ENCODE measurements at regions not wholly inside any gene's neighbourhood (a gene's known extent, or its start where the extent isn't known, plus 50 kb on each side); places are given as distances from the start of the nearest gene placed in this dataset.

- no peak for DNase-seq
These were observed 375.2 kb upstream of the IRX2 start for GRCh38 chr5:3126639-3127038.

DNA sequence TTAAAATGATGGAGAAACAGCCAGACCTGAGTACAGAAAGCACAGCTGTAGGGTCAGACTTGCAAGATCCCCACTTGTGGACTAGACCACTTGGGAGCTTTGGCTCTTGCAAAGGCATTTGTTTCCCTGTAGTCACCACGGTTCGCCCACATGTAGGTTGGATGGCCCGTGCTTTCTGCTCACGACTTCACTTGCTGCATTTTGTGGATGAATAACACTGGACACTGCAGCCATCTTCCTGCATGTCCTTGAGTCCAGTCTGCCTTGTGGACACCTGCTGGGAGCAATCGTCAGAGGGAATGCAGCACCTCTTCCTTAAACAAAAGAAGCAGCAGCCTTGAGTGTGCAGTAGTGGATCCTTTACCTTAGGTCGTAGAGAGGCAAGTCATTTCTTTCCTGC lies 372.9 kb upstream of the IRX2 start:
- no peak for DNase-seq

GRCh38 chr5:3123763-3124157 lies 372.3 kb upstream of the IRX2 start:
- no peak for DNase-seq

DNA sequence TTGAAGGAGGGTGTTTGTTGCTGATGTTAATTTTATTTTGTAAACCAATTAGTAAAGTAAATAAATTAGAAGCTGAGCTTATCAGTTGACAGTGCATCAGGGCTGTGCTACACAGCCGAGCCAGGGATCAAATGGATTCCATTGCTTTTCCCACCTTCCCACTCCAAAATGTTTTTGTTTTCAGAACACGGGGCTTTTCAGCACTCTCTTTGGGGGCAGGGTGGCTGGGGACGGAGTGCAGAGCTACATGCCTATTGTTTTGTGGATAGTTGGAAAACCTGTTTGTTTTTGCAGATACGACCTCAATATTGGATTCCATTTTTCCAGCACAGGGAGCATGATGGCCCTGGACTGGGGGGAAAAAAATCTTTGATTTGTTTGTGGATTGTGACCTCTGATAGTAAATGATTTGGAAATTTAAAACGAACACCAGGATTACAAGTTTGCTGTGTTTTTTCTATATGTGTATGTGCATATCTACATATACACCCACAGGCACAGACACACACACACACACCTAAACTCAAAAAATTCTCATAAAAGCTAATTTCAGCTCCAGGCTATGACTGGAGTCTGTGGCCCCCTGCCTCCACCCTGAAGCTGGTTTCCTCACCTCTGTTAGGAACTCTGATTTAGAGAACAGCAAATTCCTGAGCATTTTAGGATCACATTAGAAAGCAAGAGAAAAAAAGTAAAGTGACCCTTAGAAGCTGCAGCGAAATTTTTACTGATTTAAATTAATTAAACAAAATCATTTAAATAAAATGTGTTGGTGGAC lies 371.7 kb upstream of the IRX2 start:
- no peak for DNase-seq

DNA sequence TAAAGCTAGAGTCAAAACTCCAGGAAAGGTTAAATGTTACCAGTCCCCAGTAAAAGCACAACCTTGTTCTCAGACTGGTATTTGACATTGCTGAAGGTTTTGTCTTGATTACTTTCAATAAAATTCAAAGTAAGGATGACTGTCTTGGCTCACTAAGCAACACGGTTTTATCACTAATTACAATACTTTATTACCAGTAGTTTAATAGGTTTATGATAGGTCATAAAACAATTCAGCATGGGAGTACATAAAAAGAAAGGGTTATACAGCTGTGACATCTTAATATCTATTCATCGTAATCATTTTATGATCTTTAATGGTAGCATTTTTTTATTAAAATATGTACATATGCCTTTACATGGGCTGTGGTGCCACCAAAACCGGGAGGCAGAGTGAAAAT lies 370.7 kb upstream of the IRX2 start:
- no peak for DNase-seq

DNA sequence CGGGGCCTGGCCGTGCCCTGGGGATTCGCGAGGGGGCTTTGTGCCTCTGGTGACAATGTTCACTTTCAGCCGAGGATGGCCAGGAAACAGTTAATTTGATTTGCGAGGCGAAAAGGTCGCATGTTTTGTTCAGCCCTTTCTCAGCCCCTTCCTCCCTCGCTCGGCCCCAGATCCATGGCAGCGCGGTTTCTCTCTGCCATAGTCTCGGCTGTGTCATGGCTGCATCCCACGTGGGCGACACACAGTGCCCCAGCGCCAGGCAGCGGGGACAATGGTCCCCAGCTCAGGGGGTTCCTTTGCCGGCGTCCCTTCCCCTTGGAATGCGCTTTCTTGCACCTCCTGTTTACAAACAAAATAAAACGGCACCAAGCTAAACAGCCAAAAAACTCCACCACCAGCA lies 370.3 kb upstream of the IRX2 start:
- no peak for DNase-seq

DNA sequence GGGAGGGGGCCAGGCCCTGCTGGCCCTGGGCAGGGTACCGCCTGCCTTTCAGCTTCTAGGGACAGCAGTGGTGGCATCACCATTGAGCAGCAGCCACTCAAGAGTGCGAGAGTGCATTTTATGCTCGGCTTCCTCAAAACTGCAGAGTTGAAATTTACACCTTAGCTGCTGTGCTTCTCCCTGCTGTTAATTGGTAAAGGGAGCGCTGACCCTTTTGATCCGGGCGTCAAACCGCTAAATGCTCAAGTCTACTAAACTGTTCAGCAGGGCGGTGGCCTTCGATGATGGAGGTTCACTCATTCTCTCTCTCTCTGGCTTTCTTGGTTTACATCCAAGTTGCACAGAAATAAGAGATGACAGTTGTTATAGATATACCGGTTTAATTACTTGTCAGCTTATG lies 368.6 kb upstream of the IRX2 start:
- DNase-seq = peak; percentile 36 to 77

- no peak for DNase-seq
These were observed 368.0 kb upstream of the IRX2 start for GRCh38 chr5:3119435-3119834.

- no peak for DNase-seq
These were observed 366.9 kb upstream of the IRX2 start for GRCh38 chr5:3118340-3118739.

DNA sequence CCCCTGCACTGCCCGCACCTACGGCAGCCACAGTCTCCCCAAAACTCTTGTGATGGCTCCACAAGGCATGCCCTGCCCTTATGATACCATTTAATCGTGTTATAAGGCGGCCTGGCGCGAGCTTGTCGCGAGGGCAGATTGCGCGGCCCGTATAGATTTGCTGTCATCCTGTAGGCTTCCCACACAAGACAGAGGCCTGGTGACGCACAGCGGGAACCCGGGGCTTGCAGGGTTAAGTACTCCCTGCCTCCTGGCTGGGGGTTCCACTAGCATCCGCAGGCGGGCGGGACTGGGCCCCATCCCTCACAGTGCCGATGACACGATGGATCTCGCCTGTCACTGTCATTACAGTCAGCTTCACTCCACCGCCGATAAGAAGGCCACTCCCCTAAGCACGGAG lies 364.9 kb upstream of the IRX2 start:
- no peak for DNase-seq

DNA sequence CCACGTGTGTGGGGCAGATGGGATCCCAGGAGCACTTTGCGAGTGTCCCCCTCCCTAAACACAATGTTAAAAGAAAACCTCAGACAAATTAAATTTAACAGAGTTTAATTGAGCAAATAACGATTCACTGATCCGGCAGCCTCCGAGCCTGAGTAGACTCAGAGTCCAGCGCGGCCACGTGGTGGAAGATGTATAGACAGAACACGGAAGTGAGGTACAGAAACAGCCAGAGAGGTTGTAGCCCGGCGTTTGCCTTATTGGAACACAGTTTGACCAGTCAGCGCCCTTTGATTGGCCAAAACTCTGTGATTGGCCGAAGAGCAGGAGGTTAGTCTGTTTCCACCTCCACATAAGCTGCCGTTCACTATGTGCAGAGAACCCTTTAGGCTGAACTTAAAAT lies 363.0 kb upstream of the IRX2 start:
- no peak for DNase-seq

DNA sequence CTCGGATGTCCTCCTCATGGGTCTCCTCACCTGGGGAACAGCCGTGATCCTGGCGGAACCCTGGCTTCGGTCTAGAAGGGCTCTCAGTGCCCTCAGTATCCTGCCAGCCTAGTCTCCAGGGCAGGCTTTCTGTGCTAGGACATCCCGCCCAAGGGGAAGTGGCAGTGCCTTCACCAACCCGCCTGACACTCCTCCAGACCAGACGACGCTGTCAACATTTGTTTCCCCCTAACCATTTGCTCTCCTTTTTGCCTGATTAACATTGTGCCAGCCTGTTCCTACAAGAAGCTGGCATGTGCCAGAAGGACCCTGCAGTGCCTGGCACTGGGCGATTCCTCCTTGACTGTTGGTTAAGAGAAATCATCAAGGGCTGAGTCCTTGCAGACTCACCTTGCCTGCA lies 358.9 kb upstream of the IRX2 start:
- no peak for DNase-seq

DNA sequence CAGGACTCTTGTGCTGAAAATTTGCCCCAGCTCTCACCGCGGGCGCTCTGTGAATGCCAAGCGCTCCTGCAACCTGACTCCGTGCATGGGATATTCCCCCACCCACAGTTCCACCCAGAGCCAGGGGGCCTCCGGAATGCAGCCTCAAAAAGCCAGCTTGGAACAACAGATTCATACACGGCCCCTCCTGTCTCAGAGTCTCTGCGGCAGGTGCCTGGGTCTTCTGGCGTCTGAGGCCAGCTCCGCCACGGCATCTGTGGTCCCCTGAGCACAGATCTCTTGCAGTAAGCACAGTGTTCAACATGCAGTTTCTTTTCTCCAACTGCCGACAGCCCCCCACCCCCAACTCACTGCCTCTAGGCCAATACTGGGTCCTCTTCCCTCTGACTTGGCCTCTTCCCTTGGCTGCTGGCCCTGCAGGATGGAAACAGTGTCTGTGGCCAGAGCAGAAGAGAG lies 355.7 kb upstream of the IRX2 start:
- DNase-seq = peak in 1 of 2 experiments; percentile 16

DNA sequence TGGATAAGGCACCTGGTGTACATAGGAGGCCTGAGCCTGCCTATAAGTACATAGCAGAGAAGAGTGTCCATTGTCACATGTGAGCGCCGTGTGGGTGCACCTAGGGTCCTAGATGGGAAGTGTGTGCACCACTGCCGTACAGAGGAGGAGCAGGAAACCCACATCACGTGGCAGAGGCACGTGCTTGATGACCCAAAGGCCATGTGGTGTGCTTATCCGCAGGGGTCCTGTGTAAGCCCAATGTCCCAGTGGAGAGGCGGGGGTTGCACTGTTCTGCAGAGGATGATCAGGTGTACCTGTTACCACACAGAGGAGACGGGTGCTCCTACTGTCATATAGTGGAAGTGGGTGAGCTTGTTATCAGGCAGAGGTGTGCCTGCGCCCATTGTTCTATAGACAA lies 354.1 kb upstream of the IRX2 start:
- DNase-seq = no peak

GRCh38 chr5:3105172-3105571 lies 353.7 kb upstream of the IRX2 start:
- no peak for DNase-seq

DNA sequence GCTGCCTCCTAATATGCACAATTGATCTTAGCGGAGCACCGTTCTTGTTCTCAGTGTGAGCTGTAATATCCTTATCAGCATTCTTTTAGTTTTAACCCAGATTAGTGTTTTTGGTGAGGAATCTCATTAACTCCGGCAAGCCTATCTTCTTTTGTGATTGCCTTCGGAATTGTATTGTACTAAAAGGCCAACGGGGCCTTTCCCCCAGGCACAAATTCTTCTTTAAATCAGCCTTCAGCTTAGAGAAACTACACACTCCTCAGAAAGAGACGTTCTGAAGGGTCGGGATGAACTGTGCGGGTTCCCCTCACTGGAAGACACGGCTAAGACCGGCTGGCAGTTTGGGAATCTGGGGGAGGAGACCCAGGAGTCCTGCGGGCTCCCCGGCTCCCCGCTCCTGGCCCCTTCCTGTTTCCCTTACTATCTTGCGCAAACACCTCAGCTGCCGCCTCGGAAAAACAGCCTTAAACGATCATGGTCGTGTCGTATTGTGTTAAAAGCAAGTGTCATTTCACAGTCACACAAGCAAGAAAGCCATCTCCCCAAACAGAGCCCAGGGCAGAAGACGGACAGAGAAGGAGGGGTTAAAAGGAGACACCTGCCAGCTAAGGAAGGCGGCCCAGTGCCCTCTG lies 353.1 kb upstream of the IRX2 start:
- no peak for DNase-seq

DNA sequence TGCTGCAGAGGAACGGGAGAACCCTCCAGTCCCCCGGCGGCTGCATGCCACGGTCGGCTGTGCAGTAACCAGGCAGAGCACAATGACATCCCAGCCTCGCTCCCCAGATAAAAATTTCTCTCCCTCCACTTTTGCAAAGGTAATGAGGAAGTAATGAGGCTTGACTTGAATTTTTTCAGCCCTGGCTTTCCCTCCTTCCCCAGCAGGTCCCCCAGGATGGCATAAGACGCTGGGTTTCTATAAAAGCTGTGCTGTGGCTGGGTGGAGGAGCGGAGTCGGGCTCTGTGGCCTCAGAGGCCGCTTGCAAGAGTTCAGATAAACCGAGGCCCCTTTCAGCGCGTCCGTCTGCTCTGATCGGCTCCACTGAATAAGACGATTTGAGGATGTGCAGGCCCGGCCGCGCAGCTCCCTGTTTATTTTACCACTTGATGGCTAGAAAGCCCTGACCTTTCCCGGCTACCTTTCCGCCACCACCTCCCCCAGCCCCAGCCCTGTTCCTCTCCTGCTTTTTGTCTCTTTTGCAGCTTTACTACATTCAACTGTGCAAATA lies 351.9 kb upstream of the IRX2 start:
- no peak for DNase-seq

DNA sequence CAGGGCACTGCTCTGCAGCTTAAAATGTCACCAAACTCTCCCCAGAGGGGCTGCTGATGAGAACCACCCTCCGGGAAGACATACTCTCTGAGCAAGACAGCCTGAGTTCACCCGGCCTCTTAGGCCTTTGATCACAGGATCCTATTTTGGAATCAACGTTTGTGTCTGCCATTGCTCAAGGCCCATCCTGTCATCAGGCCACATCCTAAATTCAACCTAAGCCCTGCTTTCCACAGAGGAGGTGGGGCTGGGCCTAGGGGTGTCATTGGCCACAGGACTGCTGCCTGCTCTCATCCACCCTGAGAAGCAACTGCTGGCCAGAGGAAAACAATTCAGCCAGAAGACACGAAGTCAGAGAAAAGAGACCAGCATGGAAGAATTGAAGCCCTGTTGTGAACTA lies 351.1 kb upstream of the IRX2 start:
- no peak for DNase-seq

- no peak for DNase-seq
These were observed 350.1 kb upstream of the IRX2 start for GRCh38 chr5:3101561-3101960.

- DNase-seq = no peak
These were observed 349.6 kb upstream of the IRX2 start for GRCh38 chr5:3100921-3101551.

DNA sequence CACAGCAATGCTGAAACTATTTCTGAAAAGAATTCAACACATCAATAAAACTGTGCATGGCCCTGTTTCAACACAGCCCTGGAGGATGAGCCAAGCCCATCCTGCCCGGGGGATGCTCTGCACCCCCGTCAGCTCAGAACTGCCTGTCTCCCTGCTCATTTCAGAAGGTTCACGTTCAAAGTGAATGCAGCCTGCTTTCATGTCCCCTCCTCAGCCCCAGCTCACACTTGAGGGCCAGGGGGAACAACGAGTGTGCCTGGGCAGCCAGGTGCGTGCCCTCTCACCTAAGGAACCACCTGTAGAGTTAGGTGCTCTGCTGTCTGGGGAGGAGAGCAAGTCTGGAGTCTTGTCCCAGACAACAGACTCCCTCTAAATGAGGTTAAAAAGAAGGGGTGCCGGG lies 348.5 kb upstream of the IRX2 start:
- DNase-seq = no peak

DNA sequence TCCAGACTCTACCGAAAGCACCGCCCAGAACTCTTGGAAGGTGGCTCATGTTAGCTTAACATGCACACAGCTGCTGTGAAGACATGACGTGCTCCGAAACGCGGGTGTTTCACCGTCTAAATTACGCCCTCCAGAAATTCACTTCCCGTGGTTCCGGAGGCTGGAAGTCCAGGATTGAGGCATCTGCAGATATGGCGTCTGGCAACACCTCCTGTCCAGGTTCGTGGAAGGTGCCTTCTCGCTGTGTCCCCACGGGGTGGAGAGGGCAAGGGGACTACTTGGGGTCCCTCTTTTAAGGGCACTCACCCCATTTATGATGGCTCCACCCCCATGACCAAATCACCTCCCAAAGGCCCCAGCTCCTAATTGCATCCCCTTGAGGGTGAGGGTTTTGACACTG lies 348.0 kb upstream of the IRX2 start:
- DNase-seq = no peak

DNA sequence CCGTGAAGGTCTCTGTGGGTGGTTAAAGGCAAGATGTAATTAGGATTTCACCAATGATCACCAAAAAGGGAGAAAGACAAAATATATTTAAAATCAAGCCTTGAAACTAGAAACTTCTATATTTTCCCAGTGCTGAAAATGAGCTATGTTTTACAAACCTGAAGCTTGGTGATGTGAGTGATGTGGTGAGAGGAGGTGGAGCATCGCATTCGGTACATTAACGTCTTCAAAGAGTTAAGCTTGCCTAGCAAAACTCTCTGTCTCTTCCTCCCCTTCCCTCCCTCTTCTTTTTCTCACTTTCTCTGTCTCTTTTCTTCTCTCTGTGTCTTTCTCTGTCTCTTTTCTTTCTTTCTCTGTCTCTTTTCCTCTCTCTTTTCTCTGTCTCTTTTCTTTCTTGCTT lies 347.3 kb upstream of the IRX2 start:
- DNase-seq = no peak

- peak; percentile 10 to 43 for DNase-seq
These were observed 341.2 kb upstream of the IRX2 start for GRCh38 chr5:3092664-3093063.

All from NCI-H524 (cell line).